ENCODE measurements at regions not wholly inside any gene's neighbourhood (a gene's known extent, or its start where the extent isn't known, plus 50 kb on each side); places are given as distances from the start of the nearest gene placed in this dataset.

GRCh38 chr7:119596651-119597050, 676.3 kb upstream of the KCND2 start:
- TF ChIP-seq SNAI2 (CRISPR knock-in tag; IDR thresholded peaks at IDR 0.05) = no peak
- no peak for TF ChIP-seq ZFP3 (CRISPR knock-in tag; IDR thresholded peaks at IDR 0.05)
- no peak for TF ChIP-seq ZFP30 (CRISPR knock-in tag; IDR thresholded peaks at IDR 0.05)
- TF ChIP-seq ESRRG (CRISPR knock-in tag; IDR thresholded peaks at IDR 0.05) = no peak
- TF ChIP-seq PATZ1 (CRISPR knock-in tag; IDR thresholded peaks at IDR 0.05; ENCODE audit: borderline replicate concordance) = no peak
- TF ChIP-seq RARB (CRISPR knock-in tag; IDR thresholded peaks at IDR 0.05) = no peak
- TF ChIP-seq ZC3H10 (CRISPR knock-in tag; IDR thresholded peaks at IDR 0.05) = no peak
- TF ChIP-seq CSRNP3 (CRISPR knock-in tag; IDR thresholded peaks at IDR 0.05) = no peak
- TF ChIP-seq ZNF8 (CRISPR knock-in tag; IDR thresholded peaks at IDR 0.05) = no peak
- no peak for TF ChIP-seq TSHZ2 (CRISPR knock-in tag; IDR thresholded peaks at IDR 0.05)
- no peak for TF ChIP-seq ISL1 (CRISPR knock-in tag; IDR thresholded peaks at IDR 0.05)
- no peak for TF ChIP-seq PPARA (CRISPR knock-in tag; IDR thresholded peaks at IDR 0.05; ENCODE audit: borderline replicate concordance)
- TF ChIP-seq CSDC2 (CRISPR knock-in tag; IDR thresholded peaks at IDR 0.05) = no peak
- no peak for TF ChIP-seq ARNTL (CRISPR knock-in tag; IDR thresholded peaks at IDR 0.05; ENCODE audit: borderline replicate concordance, low read depth)

All from SK-N-SH treated with all-trans-retinoic acid at 6 μM for 48 hours (cell line).